Stimulated activated CD4-positive, alpha-beta T cell treated with anti-CD3 and anti-CD28 coated beads, Interleukin-2, amount 100 ng/mL, for 4 hours (primary cell): ENCODE measurements at regions not wholly inside any gene's neighbourhood (a gene's known extent, or its start where the extent isn't known, plus 50 kb on each side); places are given as distances from the start of the nearest gene placed in this dataset.

Experiments used
- DNase-seq: peaks from one replicate; pipeline ENCODE4 v3.0.0-alpha.2; 2020; ENCODE audit warnings: low read depth

- no peak for DNase-seq
Measured at GRCh38 chr20:57896563-57896962, 186.7 kb upstream of the PMEPA1 start.

- no peak for DNase-seq
Measured at GRCh38 chr20:57896017-57896416, 186.2 kb upstream of the PMEPA1 start.

- no peak for DNase-seq
Measured at GRCh38 chr20:57895161-57895855, 185.5 kb upstream of the PMEPA1 start.

- DNase-seq: no peak
Measured at GRCh38 chr20:57894522-57894921, 184.7 kb upstream of the PMEPA1 start.

- DNase-seq: no peak
Measured at GRCh38 chr20:57894096-57894495, 184.3 kb upstream of the PMEPA1 start.

GRCh38 chr20:57893366-57893999, 183.7 kb upstream of the PMEPA1 start:
- no peak for DNase-seq

- no peak for DNase-seq
Measured at GRCh38 chr20:57892471-57892870, 182.7 kb upstream of the PMEPA1 start.

- no peak for DNase-seq
Measured at GRCh38 chr20:57891014-57891413, 181.2 kb upstream of the PMEPA1 start.

GRCh38 chr20:57890202-57890800, 180.5 kb upstream of the PMEPA1 start:
- no peak for DNase-seq

- DNase-seq: no peak
Measured at GRCh38 chr20:57888591-57888990, 178.8 kb upstream of the PMEPA1 start.

- no peak for DNase-seq
Measured at GRCh38 chr20:57884956-57885355, 175.1 kb upstream of the PMEPA1 start.

- DNase-seq: no peak
Measured at GRCh38 chr20:57883761-57884160, 173.9 kb upstream of the PMEPA1 start.

- DNase-seq: no peak
Measured at GRCh38 chr20:57883224-57883623, 173.4 kb upstream of the PMEPA1 start.

- DNase-seq: no peak
Measured at GRCh38 chr20:57882451-57883161, 172.8 kb upstream of the PMEPA1 start.

- DNase-seq: no peak
Measured at GRCh38 chr20:57881466-57882385, 171.9 kb upstream of the PMEPA1 start.

GRCh38 chr20:57880571-57880892, 170.7 kb upstream of the PMEPA1 start:
- no peak for DNase-seq

GRCh38 chr20:57879779-57880570, 170.2 kb upstream of the PMEPA1 start:
- no peak for DNase-seq

GRCh38 chr20:57879437-57879778, 169.6 kb upstream of the PMEPA1 start:
- no peak for DNase-seq

GRCh38 chr20:57878786-57879424, 169.1 kb upstream of the PMEPA1 start:
- no peak for DNase-seq

- no peak for DNase-seq
Measured at GRCh38 chr20:57877995-57878394, 168.2 kb upstream of the PMEPA1 start.
